ENCODE measurements at regions not wholly inside any gene's neighbourhood (a gene's known extent, or its start where the extent isn't known, plus 50 kb on each side); places are given as distances from the start of the nearest gene placed in this dataset.

DNA sequence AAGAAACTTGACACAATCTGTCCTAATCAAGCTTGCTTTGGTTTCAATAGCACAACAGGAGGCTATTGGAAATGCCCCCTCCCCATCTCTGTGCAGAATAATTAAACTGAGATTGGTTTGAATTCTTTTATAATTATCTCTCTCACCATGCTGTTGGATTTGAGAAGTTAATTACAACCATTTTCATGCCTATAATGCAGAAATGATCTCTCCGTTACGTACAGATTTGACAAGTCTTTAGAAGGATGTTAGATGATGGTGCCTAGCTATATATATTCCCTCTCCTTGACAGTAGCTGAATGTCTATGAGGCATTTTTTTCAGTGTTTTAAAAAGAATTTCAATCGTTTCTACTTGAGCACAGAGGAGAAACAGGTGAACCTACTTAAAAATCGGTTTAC is 488.4 kb upstream of the TECRL start:
- DNase-seq (ENCODE audit: low read depth): no peak
- no peak overlapping the region for H3K4me3 ChIP-seq (ENCODE audit: low read depth, low read length)
- TF ChIP-seq, protein P1, sequence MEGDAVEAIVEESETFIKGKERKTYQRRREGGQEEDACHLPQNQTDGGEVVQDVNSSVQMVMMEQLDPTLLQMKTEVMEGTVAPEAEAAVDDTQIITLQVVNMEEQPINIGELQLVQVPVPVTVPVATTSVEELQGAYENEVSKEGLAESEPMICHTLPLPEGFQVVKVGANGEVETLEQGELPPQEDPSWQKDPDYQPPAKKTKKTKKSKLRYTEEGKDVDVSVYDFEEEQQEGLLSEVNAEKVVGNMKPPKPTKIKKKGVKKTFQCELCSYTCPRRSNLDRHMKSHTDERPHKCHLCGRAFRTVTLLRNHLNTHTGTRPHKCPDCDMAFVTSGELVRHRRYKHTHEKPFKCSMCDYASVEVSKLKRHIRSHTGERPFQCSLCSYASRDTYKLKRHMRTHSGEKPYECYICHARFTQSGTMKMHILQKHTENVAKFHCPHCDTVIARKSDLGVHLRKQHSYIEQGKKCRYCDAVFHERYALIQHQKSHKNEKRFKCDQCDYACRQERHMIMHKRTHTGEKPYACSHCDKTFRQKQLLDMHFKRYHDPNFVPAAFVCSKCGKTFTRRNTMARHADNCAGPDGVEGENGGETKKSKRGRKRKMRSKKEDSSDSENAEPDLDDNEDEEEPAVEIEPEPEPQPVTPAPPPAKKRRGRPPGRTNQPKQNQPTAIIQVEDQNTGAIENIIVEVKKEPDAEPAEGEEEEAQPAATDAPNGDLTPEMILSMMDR (IDR thresholded peaks at IDR 0.05; ENCODE audit: insufficient read depth, low read length): no peak

DNA sequence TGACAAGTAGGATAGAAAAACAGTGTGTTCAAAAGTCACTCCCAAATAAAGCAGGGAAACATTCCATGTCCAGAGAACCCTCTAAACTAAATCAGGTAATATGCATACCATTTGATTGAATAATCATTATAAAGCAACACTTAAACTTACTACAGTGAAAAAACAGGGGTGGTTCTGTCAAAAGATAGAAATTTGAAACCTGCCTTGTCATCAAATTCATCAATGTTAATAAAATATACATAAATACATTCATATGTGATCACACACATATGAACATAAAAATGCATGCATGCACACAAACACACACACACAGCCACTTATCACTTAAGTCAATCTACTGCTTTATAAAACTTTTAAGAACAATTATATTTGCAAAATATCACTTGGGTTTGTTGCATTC is 485.8 kb upstream of the TECRL start:
- no peak for DNase-seq (ENCODE audit: low read depth)
- TF ChIP-seq, protein P1 (IDR thresholded peaks at IDR 0.05; ENCODE audit: insufficient read depth, low read length): no peak
- no peak overlapping the region for H3K4me3 ChIP-seq (ENCODE audit: low read depth, low read length)

DNA sequence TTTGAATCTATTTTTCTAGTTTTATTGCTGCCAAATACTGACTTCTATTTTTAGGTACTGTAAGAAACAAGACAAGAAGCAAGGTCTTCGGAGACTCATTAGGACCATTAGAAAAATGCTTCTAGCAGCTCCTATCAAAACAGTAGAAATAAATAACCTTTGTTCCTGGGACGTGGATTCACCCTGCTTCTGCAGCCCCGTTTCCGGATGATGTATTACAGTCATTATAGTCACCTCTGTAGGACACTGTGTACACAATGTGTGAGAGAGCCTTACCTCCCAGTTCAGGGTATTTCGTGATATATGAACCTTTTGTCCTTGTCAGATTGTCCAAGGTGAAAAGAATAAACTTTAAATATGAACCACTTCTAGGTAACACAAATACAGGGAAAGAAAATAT is 484.0 kb upstream of the TECRL start:
- TF ChIP-seq, protein P1 (IDR thresholded peaks at IDR 0.05; ENCODE audit: insufficient read depth, low read length): no peak
- DNase-seq (ENCODE audit: low read depth): no peak
- H3K4me3 ChIP-seq (ENCODE audit: low read depth, low read length): no peak overlapping the region

DNA sequence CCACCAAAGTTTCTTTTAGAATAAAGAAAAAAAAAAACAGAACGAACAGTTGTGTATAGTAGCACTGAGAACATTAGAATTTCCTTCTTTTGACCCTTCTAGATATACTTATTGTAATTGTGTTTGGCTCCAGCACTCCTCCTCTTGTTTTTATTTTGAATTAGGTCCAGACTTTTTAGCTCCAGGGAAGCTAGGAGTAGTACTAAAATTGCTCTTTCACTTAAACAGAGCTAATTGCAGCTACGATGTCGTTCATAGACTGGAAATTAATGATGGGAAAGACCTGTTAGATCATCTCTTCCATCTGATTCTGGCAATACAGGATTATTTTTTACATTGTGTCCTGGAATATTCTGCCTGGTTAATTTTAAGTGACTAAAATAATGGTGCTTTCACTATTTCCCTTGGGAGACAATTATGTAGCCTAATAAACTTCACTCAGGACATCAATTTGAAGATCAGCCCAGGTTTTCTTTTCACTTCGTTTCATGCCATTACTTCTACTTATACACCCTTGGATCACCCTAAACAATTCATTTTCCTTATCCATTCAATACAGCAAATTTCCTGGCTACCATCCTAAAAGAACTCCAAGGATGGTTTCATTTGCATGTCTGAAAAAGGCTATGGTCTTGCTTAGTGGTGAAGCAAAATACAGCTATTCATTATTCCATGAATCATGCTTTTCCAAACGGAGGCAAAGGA is 480.8 kb upstream of the TECRL start:
- no peak for DNase-seq (ENCODE audit: low read depth)
- TF ChIP-seq, protein P1 (IDR thresholded peaks at IDR 0.05; ENCODE audit: insufficient read depth, low read length): no peak
- no peak overlapping the region for H3K4me3 ChIP-seq (ENCODE audit: low read depth, low read length)

DNA sequence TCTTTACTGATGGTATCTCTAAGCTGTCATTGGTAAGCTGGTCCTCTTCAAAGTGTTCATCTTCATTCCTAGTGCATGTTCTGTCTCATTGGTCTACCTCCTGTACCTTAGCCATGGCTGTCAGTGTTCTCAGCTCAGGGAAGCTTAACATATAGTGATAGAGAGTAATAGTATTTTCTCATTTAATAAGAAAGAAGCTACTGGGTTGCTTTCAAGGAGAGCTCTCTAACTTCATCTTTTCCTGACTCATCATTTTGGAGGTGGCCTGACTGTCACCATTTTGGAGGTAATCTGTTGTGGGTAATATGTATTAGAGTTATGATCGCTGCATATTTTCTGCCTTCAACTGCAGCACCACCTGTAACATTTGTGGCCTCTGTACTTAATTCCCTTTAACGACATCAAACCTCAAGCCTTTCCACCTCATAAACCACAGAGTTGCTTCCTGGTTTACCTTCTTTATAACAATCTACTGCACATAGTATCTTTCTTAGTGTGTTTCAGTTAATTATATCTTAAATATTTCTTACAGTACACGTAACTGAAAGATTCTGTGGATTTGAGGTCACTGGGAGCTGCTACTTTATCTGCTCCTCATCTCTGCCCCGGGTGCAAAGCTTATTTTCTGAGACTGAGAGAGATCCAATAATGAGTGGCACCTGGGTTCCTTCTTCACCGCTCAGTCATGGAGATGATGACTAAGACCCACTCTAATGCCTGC is 474.0 kb upstream of the TECRL start:
- no peak for DNase-seq (ENCODE audit: low read depth)
- no peak overlapping the region for H3K4me3 ChIP-seq (ENCODE audit: low read depth, low read length)
- TF ChIP-seq, protein P1 (IDR thresholded peaks at IDR 0.05; ENCODE audit: insufficient read depth, low read length): no peak

GRCh38 chr4:64882311-64883086 is 473.2 kb upstream of the TECRL start:
- no peak for DNase-seq (ENCODE audit: low read depth)
- TF ChIP-seq, protein P1 (IDR thresholded peaks at IDR 0.05; ENCODE audit: insufficient read depth, low read length): no peak
- H3K4me3 ChIP-seq (ENCODE audit: low read depth, low read length): no peak overlapping the region
